NCI-H1417 (cell line): ENCODE measurements at regions not wholly inside any gene's neighbourhood (a gene's known extent, or its start where the extent isn't known, plus 50 kb on each side); places are given as distances from the start of the nearest gene placed in this dataset.
A peak's percentile ranks its signal among the peaks of the same experiment; 100 is the strongest.
"Not testable (repeated sequence)": the region's sequence is repeated elsewhere in the genome, so short reads cannot be mapped to it uniquely, and the experiment has no call there.

Experiments used
- DNase-seq, 3 experiments: peaks; one replicate each; lab custom pipeline; 2025; lab: John Stamatoyannopoulos, UW

DNA sequence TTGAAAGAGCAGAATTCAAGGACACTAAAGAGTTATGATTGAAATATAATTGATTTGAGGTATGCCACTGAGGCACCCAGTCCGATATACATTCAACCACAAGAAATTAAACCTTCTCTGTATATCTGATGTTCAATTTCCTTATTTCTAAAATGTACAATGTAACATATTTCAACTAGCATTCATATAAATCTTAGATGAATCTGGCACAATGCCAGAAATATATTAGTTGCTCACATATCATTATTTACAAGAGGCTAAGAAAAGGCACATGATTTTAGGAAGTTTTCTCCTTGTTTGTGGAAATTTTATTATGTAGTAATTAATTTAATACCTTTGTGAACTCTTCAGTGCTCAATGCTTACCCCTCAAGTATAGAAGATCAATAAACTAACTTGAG lies 532.3 kb downstream of the KCNA4 start:
- DNase-seq: no peak

DNA sequence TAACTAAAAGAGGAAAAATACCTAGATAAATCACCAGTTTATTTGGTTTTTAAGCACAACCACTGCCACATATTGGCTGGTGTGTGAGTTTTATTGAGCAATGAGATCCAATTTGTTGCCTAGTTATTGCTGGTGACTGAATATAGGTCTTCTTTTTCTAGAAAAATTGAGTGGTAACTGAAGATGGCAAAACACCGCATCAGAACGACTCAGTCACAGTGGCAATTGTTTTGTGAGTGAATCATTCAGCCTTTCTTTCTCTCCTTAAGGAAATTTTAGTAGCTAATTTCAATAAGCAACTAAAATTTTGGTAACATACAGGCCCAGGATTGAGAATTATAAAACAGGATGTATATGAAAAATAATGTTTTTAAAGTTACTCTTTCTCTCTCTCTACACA lies 533.0 kb downstream of the KCNA4 start:
- DNase-seq: no peak

DNA sequence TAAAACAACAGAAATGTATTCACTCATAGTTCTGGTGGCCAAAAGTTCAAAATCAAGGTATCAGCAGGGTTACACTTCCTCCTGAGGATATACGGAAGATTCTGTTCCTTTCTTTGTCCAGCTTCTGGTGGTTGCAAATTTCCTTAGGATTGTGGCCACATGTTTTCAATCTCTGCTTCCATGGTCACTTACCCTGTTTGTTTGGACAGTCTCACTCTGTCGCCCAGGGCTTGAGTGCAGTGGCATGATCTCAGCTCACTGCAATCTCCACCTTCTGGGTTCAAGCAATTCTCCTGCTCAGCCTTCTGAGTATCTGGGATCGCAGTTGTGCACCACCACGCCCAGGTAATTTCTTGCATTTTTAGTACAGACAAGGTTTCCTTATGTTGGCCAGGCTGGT lies 534.3 kb downstream of the KCNA4 start:
- no peak for DNase-seq

DNA sequence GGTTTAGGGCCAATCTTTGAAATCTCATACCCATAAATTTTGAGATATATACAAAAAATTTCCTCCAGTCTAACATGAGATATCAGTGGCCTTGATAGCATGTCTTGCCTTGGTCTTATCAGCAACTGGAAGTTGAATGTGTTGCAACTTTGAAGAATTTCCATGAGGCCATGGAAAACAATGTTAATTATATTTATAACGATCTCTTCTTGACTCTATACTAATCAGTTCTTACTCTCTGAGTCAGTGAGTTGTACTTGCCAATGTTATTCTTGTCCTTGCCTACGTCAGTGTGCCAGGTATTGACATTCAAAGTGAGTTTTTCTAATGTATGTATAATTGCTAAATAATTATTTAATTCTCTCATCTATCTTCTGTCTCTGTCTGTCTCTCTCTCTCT lies 535.1 kb downstream of the KCNA4 start:
- DNase-seq: no peak

DNA sequence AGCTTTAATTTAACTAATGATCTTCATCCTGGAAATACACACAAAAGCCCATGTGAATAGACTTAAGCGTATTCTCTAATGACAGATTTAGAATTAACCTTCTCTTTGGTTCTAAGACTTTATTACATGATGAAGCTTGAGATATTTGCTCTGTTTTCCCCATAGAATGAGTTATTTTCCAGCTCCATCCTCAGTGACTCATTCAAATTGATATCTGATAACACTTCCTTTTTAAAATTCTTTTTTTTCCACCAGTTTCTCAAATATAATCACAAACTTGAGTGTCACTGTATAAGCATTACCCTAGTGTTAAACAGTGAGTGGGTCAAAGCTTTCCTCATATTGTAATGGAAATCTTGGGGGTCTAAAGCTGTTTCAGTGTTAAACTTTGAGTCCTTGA lies 535.8 kb downstream of the KCNA4 start:
- DNase-seq: no peak

DNA sequence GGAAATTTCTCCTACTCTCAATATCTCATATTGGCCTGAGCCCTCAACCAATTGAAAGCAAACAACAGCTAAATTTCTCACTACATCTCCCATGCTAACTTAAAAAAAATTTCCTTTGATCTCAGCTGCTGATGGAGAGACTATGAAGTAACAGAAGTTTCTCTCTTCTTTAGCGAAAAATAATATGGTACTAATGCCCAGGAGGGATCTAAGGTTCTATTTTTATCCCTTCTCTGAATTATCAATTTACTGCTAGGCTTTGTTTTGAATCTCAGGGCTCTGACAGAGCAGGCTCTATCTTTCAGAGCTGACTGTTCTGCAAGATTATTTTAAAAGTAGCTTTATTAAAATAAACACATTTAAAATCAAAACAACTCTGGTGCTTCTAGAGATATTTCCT lies 558.6 kb downstream of the KCNA4 start:
- no peak for DNase-seq

DNA sequence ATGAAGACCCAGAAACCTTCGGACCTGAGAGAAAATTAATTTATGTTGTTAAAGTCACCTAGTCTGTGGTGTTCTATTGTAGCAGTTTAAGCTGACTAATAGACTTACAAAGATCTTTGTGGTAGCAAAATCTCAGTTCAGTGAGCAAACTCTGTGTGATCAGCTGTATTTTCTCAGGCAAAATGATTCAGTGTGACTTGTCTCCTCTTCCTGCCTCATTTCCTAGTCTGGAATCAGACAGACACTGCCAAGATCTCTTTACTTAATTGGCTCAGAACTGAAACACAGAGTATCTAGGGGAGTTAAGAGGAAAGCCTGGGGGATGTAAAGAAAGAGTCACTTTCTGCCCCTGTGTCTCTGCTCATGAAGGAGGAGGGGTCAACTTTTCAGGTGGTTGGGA lies 564.7 kb downstream of the KCNA4 start:
- DNase-seq: no peak

DNA sequence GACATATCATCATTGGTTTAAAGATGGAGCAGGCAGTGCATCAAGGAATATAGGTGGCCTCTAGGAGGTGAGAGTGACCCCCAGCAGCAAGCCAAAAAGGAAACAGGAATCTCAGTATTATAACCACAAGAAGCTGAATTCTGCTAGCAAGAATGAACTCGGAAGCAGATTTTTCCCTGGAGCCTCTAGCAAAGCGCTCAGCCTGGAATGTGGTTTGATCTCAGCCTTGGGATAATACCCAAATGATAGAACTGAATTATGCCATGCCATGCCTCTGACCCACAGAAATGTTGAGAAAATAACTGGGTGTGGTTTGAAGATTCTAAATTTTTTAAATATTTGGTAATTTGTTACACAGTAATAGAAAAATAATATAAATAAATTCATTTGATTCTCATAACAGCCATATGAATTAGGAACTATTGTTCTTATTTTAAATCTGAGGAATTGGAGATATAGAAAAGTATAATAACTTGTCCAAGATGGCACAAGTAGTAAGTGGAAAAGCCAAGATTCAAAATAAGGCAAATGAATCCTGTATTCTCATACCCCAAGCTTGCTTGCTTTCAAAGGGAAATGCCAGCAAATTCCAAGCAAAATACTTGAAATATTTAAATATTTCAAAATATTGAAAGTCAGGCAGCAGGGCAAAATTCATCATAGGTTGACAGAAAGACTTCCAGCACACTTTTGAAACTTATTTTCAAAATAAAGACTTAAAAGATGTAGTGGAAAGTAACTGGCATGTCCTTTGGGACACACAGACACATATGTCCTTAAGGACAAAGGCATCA lies 567.4 kb downstream of the KCNA4 start:
- no peak for DNase-seq

DNA sequence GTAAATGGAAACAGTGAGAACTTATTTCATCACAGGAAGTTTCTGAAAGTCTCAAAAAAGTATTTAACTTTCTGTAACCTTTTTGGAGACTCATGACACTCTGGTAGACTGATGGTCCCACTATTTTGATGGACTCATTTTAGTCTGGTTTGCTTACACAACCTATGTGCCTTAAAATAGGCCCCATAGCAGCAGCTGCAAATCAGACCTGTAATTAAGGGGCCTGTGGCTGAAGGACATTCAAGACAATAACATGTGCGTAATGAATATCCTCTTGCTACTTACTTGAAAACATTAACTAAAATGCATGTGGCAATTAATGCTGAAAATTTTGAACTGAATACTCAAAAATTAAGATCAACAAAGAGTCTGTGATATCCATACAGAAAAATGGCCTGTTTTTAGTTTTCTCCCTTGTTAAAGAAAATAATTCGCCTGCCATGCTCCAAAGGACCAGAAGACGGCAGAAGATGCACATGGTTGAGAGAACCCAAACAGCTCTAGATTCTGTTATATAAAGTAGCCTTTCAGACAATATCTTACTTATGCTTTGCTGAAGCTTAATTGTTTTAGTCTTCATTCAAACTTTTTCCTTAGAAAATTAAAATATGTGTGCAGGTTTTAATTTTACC lies 568.5 kb downstream of the KCNA4 start:
- DNase-seq: peak in 2 of 3 experiments; percentile 52 to 78

DNA sequence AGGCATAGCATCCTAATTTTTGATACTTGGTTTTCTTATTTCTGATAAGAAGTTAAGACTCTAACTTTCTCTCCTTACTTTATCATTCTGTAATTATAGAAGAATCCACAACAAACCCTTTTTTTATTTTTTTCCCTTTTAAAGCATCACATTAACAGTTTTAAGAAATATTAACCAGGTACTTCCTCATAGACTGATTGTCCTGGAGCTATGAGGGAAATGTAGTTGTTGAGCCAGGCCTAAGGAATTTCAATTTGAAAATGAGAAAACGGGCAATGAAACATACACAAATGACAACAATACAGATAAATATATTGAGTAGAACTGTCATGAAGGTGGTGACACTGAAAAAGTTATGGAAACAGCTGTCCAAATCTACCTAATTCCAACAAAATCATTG lies 569.0 kb downstream of the KCNA4 start:
- no peak for DNase-seq

DNA sequence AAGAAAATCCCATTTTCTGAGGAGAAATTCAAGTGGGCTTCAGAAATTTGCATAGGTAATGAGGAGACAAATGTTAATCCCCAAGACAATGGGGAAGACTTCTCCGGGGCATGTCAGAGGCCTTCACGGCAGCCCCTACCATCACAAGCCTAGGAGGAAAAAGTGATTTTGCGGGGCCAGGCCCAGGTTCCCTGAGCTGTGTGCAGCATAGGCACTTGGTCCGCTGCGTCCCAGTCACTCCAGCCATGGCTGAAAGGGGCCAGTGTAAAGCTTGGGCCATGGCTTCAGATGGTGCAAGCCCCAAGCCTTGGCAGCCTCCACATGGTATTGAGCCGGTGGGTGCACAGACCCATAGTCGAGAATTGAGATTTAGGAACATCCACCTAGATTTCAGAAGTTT lies 570.7 kb downstream of the KCNA4 start:
- no peak for DNase-seq

DNA sequence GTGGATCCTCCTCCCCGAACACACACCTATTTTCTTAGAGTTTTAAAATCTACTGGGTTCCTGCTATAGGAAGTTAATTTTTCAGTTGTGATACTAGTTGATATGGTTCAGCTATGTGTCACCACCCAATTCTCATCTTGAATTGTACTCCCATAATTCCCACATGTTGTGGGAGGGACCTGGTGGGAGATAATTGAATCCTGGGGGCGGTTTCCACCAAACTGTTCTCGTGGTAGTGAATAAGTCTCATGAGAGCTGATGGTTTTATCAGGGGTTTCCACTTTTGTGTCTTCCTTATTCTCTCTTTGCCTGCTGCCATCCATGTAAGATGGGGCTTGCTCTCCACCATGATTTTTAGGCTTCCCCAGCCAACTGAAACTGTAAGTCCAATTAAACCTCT lies 571.6 kb downstream of the KCNA4 start:
- not testable (repeated sequence) for DNase-seq

DNA sequence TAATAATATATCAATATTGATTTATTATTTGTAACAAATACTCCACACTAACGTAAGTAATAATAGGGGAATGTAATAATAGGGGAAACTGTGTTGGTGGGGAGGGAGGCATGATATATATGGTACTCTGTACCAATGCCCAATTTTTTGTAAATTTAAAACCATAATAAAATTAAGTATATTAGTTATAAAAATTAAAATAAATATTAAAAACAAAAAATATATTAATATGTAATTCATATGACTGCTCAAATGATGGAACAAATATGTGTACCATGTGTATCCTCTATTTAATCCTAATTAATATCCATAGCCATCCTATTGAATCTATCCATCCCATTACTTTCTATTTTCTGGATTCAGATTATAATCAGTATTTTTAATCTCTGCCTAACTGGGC lies 578.0 kb downstream of the KCNA4 start:
- no peak for DNase-seq

DNA sequence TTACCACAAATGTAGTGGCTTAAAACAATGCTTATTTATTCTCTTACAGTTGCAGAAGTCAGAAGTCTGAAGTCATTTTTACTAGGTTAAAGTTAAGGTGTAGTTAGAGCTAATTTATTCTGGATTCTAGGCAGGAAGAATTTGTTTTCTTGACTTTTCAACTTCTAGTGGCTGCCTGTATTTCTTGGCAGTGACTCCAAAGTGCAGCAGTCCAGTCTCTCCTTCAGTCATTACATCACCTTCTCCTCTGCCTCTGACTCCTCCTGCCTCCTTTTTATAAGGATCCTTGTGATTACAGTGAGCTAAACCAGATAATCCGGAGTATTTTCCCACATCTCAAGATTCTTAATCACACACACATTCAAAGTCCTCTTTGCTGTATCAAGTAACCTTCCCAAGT lies 581.4 kb downstream of the KCNA4 start:
- DNase-seq: no peak

DNA sequence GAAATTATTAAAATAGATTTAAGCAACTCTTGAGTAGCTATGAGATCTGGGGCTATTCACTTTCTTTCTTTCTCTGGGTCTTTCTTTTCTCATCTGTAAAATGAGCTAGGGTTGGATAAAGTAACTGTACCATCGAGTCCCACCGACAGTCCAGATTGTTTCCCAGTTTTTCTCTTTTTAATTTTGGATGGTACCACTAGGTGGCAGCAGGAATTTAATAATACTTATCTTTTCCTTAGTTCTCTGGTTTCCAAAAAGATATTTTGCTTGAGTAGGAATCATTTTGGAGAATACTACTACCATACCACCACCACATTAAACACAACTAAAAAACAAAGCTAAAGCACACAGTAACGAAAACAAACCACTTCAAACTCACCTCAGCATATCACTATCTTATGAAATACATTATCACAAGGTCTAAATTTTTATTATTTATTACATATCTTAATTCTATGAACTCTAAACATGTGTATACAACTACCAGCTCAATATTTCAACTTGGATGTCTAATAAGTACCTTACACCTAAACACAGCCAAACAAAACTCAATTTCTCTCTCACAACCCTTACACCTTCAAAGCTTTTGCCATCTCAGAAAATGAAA lies 584.0 kb downstream of the KCNA4 start:
- peak; percentile 2 to 62 (median 30) for DNase-seq

DNA sequence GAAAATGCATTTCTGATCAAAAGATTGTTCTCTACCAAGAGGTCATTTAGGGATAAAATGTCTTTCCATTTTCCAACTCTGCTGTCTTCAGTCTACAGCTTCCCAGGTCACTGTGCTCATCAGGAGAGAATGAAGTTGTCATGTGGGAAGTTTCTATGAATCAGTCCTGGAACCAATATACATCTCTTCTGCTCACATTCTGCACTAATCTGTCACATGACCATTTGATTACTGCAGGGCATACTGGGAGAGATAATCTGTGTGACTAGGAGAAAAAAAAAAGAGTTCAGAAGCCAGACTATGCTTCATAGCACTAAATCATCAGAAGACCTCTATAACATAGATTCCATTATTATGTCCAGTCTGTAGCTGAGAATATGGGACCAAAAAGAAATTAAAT lies 611.5 kb downstream of the KCNA4 start:
- no peak for DNase-seq

DNA sequence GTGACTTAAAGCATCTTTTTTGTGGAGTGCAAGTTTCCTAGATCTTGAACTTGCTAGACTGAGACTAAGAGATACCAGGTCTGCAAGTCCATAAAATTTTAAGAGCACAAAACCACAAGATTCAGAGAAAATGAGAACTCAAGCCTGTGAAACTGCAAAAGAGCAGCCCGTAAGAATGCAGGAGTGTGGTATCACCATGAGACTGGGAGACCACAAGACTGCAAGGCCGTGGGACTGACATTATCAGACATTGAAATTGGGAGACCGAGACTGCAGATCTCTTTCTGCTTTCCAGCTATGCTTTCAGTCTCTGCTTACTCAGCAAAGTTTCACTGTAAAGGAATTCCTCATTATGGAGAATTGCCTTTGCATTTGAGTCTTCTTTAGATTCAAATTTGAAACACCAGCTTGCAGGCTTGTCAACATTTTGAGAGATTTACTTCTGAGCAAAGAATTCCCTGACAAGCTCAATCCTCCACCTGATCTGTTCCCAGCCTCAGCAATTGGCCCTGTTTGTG lies 621.2 kb downstream of the KCNA4 start:
- DNase-seq: no peak

DNA sequence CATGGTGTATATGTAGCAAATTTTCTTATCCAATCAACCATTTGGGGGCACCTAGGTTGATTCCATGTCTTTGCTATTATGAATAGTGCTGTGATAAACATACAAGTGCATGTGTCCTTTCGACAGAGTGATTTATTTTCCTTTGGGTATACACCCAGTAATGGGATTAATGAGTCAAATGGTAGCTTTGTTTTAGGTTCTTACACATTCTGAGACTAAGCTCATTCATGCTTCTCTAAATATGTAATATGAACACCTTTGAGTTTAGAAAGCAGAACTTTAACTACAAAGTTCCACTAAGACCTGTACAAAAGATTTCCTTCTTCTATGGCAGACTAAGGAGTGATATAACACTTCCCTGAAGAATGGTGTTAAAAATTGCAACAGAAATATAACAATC lies 627.0 kb downstream of the KCNA4 start:
- DNase-seq: no peak

DNA sequence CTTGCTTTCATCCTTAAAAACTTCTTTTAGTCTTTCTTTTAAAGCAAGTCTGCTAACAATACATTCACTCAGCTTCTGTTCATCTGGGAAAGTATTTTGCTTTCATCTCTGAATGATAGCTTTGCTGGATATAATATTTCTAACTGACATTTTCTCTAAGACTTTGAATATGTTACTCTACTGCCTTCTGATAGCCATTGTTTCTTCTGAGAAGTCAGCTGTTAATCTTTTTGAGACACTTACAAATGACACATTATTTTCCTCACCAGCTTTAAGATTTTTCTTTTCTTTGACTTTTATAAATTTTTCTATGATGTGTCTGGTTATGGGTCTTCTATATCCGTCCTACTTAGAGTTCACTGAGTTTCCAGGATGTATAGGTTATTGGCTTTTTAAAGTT lies 643.1 kb downstream of the KCNA4 start:
- DNase-seq: no peak

DNA sequence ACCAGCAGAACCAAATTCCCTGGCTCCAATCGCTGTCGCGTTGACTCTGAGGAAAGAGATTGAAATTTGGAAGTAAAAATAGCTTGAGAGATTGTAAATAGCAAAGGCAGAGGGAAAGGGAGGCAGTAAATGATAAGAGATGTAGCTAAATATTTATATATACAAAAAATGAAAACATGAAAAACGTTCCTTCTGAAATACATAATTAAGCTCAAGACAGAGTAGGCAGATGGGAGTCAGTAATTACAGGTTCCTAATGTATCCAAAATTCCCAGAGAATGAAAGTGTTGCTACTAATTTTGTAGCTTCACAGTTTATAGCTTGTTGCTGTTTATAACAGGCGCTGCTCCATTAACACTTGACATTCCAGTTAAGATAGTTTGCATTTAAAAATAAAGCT lies 648.7 kb downstream of the KCNA4 start:
- DNase-seq: no peak

DNA sequence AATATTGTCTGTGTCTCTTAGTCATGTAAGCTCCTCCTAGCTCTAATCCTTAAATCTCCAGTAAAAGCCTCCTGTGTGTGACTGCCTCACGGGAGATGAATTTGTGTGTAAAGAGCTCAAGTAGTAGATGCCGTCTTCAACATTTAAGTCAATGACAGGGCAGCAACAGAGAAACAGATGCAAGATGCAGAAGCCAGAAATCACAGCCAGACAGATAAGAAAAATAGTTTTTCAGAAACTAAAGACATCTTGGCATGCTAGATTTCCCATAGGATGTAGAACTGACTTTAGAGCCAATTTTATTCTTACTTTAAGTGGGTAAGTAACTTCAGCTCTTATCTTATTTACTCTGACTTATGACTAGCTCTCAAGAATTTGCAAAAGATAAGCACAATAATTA lies 652.8 kb downstream of the KCNA4 start:
- no peak for DNase-seq

DNA sequence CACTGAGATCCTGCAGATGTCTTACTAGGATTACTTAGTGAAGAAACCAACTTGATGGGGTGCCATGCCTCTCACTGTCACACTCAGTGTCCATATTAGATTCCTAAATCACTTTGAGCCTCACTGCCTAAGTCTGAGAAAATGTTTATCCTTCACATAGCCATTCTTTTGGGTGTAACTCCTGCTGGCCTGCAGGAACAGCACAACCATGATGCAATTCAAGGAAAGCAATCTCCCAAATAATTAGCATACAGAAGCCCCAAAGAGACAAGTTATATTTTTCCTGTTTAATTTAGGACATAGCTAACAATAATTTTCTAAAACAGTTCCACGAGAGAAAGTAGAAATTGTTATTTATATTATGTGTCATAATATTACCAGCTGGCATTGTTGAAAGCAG lies 655.5 kb downstream of the KCNA4 start:
- DNase-seq: no peak

DNA sequence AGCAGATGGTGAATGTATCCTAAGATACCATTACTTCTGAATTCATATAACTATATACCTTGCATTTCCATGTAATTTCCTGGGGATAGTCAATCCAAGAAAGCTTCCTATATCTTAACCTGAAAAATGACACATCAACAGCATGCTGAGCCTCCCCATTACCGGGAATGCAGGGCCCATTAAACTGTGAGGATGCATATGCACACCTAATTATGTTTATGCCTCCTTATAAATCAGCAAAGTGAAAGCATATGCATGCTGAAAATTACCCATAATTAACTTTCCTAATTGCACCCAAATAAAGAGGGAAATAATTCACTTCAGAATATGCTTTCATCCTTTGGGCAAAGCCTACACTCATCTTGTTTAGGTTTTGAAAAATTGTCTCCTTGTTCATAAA lies 663.0 kb downstream of the KCNA4 start:
- peak in 2 of 3 experiments; percentile 19 to 63 for DNase-seq
